IPS-15b (cell line): ENCODE measurements at regions not wholly inside any gene's neighbourhood (a gene's known extent, or its start where the extent isn't known, plus 50 kb on each side); places are given as distances from the start of the nearest gene placed in this dataset.
"Not testable (repeated sequence)": the region's sequence is repeated elsewhere in the genome, so short reads cannot be mapped to it uniquely, and the experiment has no call there.

ENCODE experiments used
- H3K27me3 ChIP-seq: one replicate; pipeline ENCODE4 v1.6.1; 2013; ENCODE audit warnings: low read length; ENCODE audit not compliant: control insufficient read depth, insufficient read depth
- H3K36me3 ChIP-seq: one replicate; pipeline ENCODE4 v1.6.1; 2013; ENCODE audit warnings: low read length; ENCODE audit not compliant: control insufficient read depth, insufficient read depth
- H3K4me1 ChIP-seq: one replicate; pipeline ENCODE4 v1.6.1; 2013; ENCODE audit warnings: mild to moderate bottlenecking, low read length; ENCODE audit not compliant: control insufficient read depth, insufficient read depth
- H3K4me3 ChIP-seq: one replicate; pipeline ENCODE4 v1.5.1; 2013; ENCODE audit warnings: low read depth, low read length
- H3K9ac ChIP-seq: one replicate; pipeline ENCODE4 v1.6.1; 2013; ENCODE audit warnings: low read depth, mild to moderate bottlenecking, low read length
- H3K9me3 ChIP-seq: one replicate; pipeline ENCODE4 v1.6.1; 2013; ENCODE audit warnings: mild to moderate bottlenecking, low read length; ENCODE audit not compliant: control insufficient read depth, insufficient read depth

DNA sequence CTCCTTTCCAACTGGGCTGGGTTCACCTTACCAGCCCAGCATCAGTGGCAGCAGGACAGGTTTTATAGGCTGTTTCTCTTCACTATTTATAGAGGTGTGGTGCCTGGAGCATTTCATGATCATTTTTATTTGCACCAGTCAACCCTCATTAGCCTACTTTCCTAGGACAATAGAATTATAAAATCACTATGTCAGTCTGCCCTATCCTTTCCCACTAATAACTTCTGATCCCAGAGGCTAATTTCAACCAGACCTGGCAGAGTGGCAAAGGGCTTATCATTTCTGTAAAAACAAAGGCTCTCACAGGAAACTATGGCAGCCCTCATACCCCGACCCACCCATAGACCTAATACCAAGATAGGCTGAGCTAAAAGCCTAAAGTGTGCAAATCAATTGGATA is 243.5 kb upstream of the TMEFF2 start:
- Histone ChIP-seq H3K27me3 (no peaks in the 10 kb centered on the region), H3K36me3 (no peaks in the 10 kb centered on the region)

DNA sequence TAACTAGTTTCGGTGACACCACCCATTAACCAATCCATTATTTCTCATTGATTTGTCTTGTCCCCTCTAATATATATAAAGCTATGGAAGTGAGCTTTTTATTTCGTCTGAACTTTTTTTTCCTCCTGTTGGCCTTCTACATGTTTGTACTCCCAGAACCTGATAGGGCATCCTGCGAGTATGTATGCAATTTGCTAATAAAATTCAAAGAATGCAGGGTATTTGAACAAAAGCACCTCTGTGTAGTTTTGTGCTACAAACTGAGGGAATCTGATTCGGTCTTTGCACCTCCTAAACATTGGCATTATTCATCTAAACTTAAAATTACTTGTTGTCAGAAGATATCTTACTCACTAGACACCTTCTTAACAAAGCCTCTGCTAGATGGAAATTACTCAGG is 242.9 kb upstream of the TMEFF2 start:
- Histone ChIP-seq H3K9ac (no peak overlapping the region), H3K36me3 (no peaks in the 10 kb centered on the region), H3K27me3 (no peaks in the 10 kb centered on the region), H3K4me3 (no peak overlapping the region), H3K9me3 (no peaks in the 10 kb centered on the region), H3K4me1 (no peaks in the 10 kb centered on the region)

More for the DNA sequence above, 243.5 kb upstream of the TMEFF2 start:
- Histone ChIP-seq H3K9ac (no peak overlapping the region), H3K4me3 (no peak overlapping the region), H3K9me3 (no peaks in the 10 kb centered on the region), H3K4me1 (no peaks in the 10 kb centered on the region)

DNA sequence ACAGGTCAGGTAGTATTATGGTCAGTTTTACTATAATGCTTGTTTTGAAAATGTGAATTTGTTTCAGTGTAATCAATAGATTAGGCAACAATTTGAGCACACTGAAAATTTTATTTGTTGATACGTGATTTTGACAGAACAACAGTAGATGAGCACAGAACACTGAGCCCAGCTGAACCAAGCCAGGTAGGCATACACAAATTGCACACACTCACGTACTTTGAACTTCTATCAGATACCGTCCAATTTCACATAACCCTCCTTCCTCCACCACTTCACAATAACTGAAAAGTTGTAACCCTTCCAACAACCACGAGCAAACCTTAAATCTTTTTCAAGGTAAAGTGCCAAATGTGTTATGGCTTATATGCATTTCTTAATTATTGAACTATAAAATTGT is 229.5 kb upstream of the TMEFF2 start:
- Histone ChIP-seq H3K4me1 (no peaks in the 10 kb centered on the region), H3K9ac (no peak overlapping the region), H3K9me3 (no peaks in the 10 kb centered on the region), H3K4me3 (no peak overlapping the region), H3K36me3 (no peaks in the 10 kb centered on the region), H3K27me3 (no peaks in the 10 kb centered on the region)

DNA sequence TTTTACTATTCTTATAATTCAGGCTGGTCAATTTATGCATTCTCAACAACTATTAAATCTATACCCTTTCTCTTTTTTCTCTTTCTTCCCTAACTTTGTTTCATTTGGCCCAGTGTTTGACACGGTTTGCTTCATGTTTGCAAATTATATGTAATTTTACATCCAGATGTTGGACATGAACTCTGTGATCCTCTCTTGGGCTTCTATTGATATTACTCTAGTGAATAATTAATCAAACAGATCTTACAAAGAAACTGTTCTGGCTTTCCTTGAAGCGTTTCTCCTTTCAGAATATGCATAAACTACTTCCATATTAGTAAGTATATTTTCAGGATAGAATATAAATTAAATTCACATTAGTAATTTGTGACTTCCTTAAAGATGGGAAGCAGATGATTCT is 225.1 kb upstream of the TMEFF2 start:
- Histone ChIP-seq H3K4me3 (no peak overlapping the region), H3K36me3 (no peaks in the 10 kb centered on the region), H3K9ac (no peak overlapping the region), H3K27me3 (no peaks in the 10 kb centered on the region), H3K9me3 (no peaks in the 10 kb centered on the region), H3K4me1 (no peaks in the 10 kb centered on the region)

DNA sequence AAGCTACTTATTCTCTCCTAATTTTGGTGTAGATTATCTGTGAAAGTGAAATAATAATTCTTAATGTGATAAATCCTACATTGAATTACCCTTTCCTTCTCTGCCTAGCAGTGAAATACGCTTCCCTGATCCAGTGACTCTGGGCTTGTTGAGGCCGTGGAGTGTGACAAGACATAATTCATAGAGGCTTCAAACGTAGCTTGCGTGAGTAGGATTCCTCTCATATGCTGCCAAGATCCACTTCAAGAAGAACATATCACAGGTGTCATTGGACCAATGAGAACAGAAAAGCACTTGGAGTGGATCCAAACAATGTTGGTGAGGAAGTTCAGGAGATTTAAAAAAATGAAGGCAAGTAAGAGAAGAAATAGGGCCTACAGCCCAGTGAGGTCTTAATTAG is 221.3 kb upstream of the TMEFF2 start:
- Histone ChIP-seq H3K9me3 (no peaks in the 10 kb centered on the region), H3K9ac (no peak overlapping the region), H3K27me3 (no peaks in the 10 kb centered on the region), H3K4me1 (no peaks in the 10 kb centered on the region), H3K4me3 (no peak overlapping the region), H3K36me3 (no peaks in the 10 kb centered on the region)

DNA sequence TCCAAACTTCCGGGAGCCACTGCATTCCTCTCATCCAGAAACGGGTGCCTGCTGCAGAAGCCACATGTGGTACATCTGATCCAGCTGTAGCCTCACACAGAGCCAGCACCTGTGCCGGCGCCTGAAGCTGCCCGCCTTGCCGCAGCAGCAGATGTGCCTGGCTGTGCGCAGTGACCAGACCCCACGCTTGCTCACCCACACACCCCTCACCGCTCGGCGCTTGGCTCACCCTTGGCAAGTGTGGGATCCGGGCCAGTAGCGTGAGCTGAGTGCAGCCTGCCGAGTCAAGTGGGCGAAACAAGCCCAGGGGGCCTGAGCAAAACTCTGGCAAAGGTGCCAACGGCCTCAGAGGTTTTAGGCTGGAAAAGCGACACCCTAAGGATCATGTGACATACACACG is 220.1 kb upstream of the TMEFF2 start:
- no peaks in the 10 kb centered on the region for H3K36me3 ChIP-seq
- H3K9ac ChIP-seq = no peak overlapping the region
- H3K4me3 ChIP-seq = no peak overlapping the region
- H3K27me3 ChIP-seq = no peaks in the 10 kb centered on the region
- H3K4me1 ChIP-seq = no peaks in the 10 kb centered on the region
- no peaks in the 10 kb centered on the region for H3K9me3 ChIP-seq

DNA sequence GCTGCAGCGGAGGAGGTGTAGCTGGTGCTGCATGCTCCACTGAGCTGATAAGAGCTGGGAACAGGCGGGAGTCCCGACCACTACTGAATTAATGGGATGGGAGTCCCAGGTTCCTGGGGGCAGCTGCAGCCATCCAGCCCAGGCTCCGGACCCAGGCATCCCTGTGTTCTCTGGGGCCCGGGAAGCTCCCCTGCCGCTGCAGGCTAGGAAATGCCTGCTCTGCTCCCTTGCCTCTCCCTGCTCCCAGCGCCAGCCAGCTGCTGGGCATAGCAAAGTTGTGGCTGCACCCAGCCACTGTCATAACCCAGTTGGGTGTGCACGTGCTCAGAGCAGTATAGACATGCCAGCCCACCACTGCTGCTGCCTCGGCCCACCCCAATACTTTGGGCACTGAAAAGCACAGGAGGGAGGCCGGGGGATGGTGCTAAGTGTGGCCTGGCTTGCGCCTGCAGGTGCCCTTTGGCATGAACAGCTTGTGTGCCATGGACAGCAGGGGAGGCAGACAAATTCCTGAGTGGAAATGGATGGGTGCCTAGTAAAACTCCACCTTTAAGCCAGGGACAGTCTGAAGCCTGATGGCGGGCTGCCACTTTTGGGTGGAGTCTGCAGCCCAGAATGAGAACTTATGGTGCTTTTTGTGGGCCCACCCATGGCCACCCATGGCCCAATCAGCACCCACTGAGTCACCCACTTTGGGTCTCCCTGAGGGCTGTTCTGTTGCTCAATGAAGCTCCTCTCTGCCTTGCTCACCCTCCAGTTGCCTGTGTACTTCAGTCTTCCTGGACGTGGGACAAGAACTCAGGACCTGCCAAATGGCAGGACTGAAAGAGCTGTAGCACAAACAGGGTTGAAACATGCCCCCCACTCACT is 219.3 kb upstream of the TMEFF2 start:
- Histone ChIP-seq H3K4me3 (no peak overlapping the region), H3K36me3 (no peaks in the 10 kb centered on the region), H3K27me3 (no peaks in the 10 kb centered on the region), H3K4me1 (no peaks in the 10 kb centered on the region), H3K9me3 (no peaks in the 10 kb centered on the region), H3K9ac (no peak overlapping the region)

DNA sequence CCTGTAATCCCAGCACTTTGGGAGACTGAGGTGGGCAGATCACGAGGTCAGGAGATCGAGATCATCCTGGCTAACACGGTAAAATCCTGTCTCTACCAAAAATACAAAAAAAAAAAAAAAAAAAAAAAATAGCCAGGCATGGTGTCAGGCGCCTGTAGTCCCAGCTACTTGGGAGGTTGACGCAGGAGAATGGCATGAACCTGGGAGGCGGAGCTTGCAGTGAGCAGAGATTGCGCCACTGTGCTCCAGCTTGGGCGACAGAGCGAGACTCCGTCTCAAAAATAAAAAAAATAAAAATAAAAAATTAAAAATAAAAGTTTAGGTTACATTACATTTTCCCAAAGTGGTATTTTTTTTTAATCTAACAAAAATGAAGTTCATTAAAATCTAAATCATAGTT is 218.1 kb upstream of the TMEFF2 start:
- H3K27me3 ChIP-seq, H3K9me3 ChIP-seq, H3K9ac ChIP-seq, H3K4me3 ChIP-seq, H3K4me1 ChIP-seq, H3K36me3 ChIP-seq: not testable (repeated sequence)

DNA sequence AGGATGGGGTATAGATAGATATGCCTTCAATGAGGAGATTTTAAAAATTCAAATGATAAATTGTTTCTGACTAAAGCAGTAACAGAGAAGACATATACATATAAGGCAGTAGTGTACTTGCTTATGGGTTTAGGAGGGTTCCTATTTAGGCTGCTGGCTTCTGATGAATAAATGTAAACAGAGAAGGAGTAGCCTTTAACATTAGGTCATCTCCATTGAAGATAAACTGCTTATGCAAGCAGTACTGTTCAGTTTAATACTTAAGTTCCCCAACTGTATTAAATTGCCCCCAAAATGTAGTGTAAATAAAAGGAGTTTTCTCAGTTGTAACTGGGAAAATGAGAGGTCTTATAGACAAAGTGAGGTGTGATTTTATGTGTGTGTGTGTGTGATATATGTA is 217.7 kb upstream of the TMEFF2 start:
- H3K9ac ChIP-seq = no peak overlapping the region
- no peaks in the 10 kb centered on the region for H3K4me1 ChIP-seq
- no peaks in the 10 kb centered on the region for H3K36me3 ChIP-seq
- no peaks in the 10 kb centered on the region for H3K9me3 ChIP-seq
- no peaks in the 10 kb centered on the region for H3K27me3 ChIP-seq
- H3K4me3 ChIP-seq = no peak overlapping the region

DNA sequence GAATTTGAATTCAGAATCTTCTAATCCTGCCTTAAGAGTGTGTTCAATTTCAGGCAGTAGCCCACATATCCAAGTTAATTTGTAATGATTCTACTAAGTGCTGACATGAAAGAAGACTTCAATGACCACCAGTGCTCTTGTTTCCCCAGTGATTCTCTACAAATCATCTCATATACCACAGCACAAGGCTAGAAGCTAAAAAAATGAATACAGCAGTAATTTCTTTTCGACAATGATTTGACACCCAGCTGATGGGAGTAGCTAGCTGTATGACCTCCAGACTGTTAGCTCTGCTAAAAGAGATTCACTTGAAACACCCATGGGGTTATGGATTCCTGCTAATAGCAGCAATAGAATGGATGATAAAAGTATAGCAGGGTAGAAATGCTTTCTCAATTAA is 217.0 kb upstream of the TMEFF2 start:
- Histone ChIP-seq H3K27me3 (no peaks in the 10 kb centered on the region), H3K36me3 (no peaks in the 10 kb centered on the region), H3K9me3 (no peaks in the 10 kb centered on the region), H3K4me3 (no peak overlapping the region), H3K9ac (no peak overlapping the region), H3K4me1 (no peaks in the 10 kb centered on the region)

DNA sequence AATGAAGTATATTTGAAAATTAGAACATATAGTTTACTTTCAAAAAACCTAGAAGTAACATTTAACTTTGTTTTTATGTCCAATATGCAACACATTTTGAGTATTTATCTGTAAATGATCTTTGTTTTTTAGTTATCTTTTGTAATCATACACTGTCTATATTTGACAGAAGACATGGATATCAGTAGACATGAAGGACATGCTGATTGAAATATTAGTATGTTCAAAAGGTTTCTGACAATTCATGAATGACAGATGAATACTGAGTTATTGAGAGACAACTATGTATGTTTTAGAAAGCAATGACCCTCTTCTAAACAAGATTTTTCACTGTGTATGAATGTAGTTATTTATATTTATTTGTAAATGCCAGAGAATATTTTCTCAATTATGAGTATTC is 215.6 kb upstream of the TMEFF2 start:
- H3K9ac ChIP-seq = no peak overlapping the region
- no peaks in the 10 kb centered on the region for H3K4me1 ChIP-seq
- no peaks in the 10 kb centered on the region for H3K27me3 ChIP-seq
- H3K36me3 ChIP-seq = no peaks in the 10 kb centered on the region
- no peaks in the 10 kb centered on the region for H3K9me3 ChIP-seq
- H3K4me3 ChIP-seq = no peak overlapping the region

DNA sequence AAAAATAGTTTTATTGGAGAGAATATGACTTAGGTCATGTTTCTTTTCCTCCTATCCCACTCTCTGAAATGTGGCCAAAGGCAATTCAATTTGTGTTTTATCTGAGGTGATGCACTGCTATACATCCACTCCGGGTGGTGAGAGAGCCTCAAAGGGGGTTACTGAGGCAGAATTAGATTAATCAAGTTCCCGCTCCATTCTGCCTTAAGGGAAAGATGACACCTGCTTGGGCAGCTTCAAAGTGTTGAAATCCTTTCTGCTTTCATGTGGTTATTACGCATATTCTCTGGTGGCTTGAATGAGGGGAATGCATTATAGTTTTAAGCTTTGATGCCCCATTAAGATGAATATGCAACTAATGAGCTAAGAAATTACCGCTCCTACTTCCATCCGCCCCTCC is 213.0 kb upstream of the TMEFF2 start:
- Histone ChIP-seq H3K27me3 (no peaks in the 10 kb centered on the region), H3K4me3 (no peak overlapping the region), H3K9me3 (no peaks in the 10 kb centered on the region), H3K9ac (no peak overlapping the region), H3K4me1 (no peaks in the 10 kb centered on the region), H3K36me3 (no peaks in the 10 kb centered on the region)
